Islet of Langerhans (tissue), 1 donor: ENCODE measurements at regions not wholly inside any gene's neighbourhood (a gene's known extent, or its start where the extent isn't known, plus 50 kb on each side); places are given as distances from the start of the nearest gene placed in this dataset.

ENCODE experiments used
- FAIRE-seq: peaks from one replicate; lab custom pipeline; 2011; peaks lifted over from hg19 to GRCh38; lab: Jason Lieb, UNC

GRCh38 chr1:22264464-22265341 lies 121.8 kb upstream of the WNT4 start:
- no peak for FAIRE-seq

- no peak for FAIRE-seq
Measured at GRCh38 chr1:22266141-22266540, 123.2 kb upstream of the WNT4 start.

GRCh38 chr1:22267413-22268175 lies 124.7 kb upstream of the WNT4 start:
- FAIRE-seq = no peak

GRCh38 chr1:22268327-22268726 lies 125.4 kb upstream of the WNT4 start:
- FAIRE-seq = no peak

GRCh38 chr1:22271847-22272801 lies 129.2 kb upstream of the WNT4 start:
- no peak for FAIRE-seq

GRCh38 chr1:22273686-22274681 lies 131.1 kb upstream of the WNT4 start:
- FAIRE-seq = no peak

GRCh38 chr1:22275167-22275566 lies 132.3 kb upstream of the WNT4 start:
- no peak for FAIRE-seq

- FAIRE-seq = no peak
Measured at GRCh38 chr1:22275626-22276395, 132.9 kb upstream of the WNT4 start.

GRCh38 chr1:22276396-22276748 lies 133.5 kb upstream of the WNT4 start:
- FAIRE-seq = no peak

GRCh38 chr1:22277662-22278061 lies 134.8 kb upstream of the WNT4 start:
- FAIRE-seq = no peak

- FAIRE-seq = no peak
Measured at GRCh38 chr1:22279735-22280134, 136.8 kb upstream of the WNT4 start.

- FAIRE-seq = no peak
Measured at GRCh38 chr1:22280526-22280925, 137.6 kb upstream of the WNT4 start.

- no peak for FAIRE-seq
Measured at GRCh38 chr1:22281521-22282363, 138.8 kb upstream of the WNT4 start.

- no peak for FAIRE-seq
Measured at GRCh38 chr1:22282364-22282995, 139.6 kb upstream of the WNT4 start.

- no peak for FAIRE-seq
Measured at GRCh38 chr1:22283596-22283995, 140.7 kb upstream of the WNT4 start.

- no peak for FAIRE-seq
Measured at GRCh38 chr1:22284236-22284635, 141.3 kb upstream of the WNT4 start.

GRCh38 chr1:22284906-22285548 lies 142.1 kb upstream of the WNT4 start:
- FAIRE-seq = no peak
